ENCODE measurements at regions not wholly inside any gene's neighbourhood (a gene's known extent, or its start where the extent isn't known, plus 50 kb on each side); places are given as distances from the start of the nearest gene placed in this dataset.

- H3K9me3 ChIP-seq: no peaks in the 10 kb centered on the region
- intact Hi-C loops (cut with DNase I): no loop called here
Observed at GRCh38 chrX:82031250-82031649, 829.3 kb downstream of the SH3BGRL start.

GRCh38 chrX:82038793-82039192 is 836.9 kb downstream of the SH3BGRL start:
- H3K4me3 ChIP-seq: no peak overlapping the region
- H3K4me1 ChIP-seq: no peaks in the 10 kb centered on the region
- no peak for TF ChIP-seq CTCF (IDR thresholded peaks at IDR 0.05)
- no peak overlapping the region for H3K27ac ChIP-seq
- no peaks in the 10 kb centered on the region for H3K9me3 ChIP-seq
- intact Hi-C loops (cut with DNase I): no loop called here
- no peak for ATAC-seq
- no peaks in the 10 kb centered on the region for H3K27me3 ChIP-seq
- DNase-seq: no peak
- H3K36me3 ChIP-seq: no peaks in the 10 kb centered on the region

More at GRCh38 chrX:82031250-82031649, 829.3 kb downstream of the SH3BGRL start:
- Histone ChIP-seq H3K36me3 (no peaks in the 10 kb centered on the region), H3K4me1 (no peaks in the 10 kb centered on the region), H3K4me3 (no peak overlapping the region), H3K27ac (no peak overlapping the region), H3K27me3 (no peaks in the 10 kb centered on the region)
- DNase-seq (no peak), ATAC-seq (no peak)
- TF ChIP-seq CTCF (IDR thresholded peaks at IDR 0.05): no peak

- intact Hi-C loops (cut with DNase I): no loop called here
- Histone ChIP-seq H3K27ac (no peak overlapping the region), H3K4me1 (no peaks in the 10 kb centered on the region), H3K4me3 (no peak overlapping the region), H3K36me3 (no peaks in the 10 kb centered on the region), H3K9me3 (no peaks in the 10 kb centered on the region), H3K27me3 (no peaks in the 10 kb centered on the region)
- TF ChIP-seq CTCF (IDR thresholded peaks at IDR 0.05): no peak
- DNase-seq (no peak), ATAC-seq (no peak)
Observed at GRCh38 chrX:82041034-82041433, 839.1 kb downstream of the SH3BGRL start.

- no peak for DNase-seq
- Histone ChIP-seq H3K27me3 (no peaks in the 10 kb centered on the region), H3K36me3 (no peaks in the 10 kb centered on the region), H3K4me1 (no peaks in the 10 kb centered on the region), H3K4me3 (no peak overlapping the region), H3K9me3 (no peaks in the 10 kb centered on the region), H3K27ac (no peak overlapping the region)
- intact Hi-C loops (cut with DNase I): no loop called here
- ATAC-seq: no peak
- TF ChIP-seq CTCF (IDR thresholded peaks at IDR 0.05): no peak
Observed at GRCh38 chrX:82058728-82059127, 856.8 kb downstream of the SH3BGRL start.

- intact Hi-C loops (cut with DNase I): no loop called here
- Histone ChIP-seq H3K4me3 (no peak overlapping the region), H3K36me3 (no peaks in the 10 kb centered on the region), H3K27me3 (no peaks in the 10 kb centered on the region), H3K27ac (no peak overlapping the region), H3K9me3 (no peaks in the 10 kb centered on the region), H3K4me1 (no peaks in the 10 kb centered on the region)
- TF ChIP-seq CTCF (IDR thresholded peaks at IDR 0.05): no peak
- ATAC-seq (no peak), DNase-seq (no peak)
Observed at GRCh38 chrX:82070948-82071347, 869.0 kb downstream of the SH3BGRL start.

- no peaks in the 10 kb centered on the region for H3K9me3 ChIP-seq
- no peak overlapping the region for H3K4me3 ChIP-seq
- H3K27ac ChIP-seq: no peak overlapping the region
- no peaks in the 10 kb centered on the region for H3K4me1 ChIP-seq
- intact Hi-C loops (cut with DNase I): no loop called here
- no peak for ATAC-seq
- no peak for DNase-seq
- H3K36me3 ChIP-seq: no peaks in the 10 kb centered on the region
- H3K27me3 ChIP-seq: no peaks in the 10 kb centered on the region
- TF ChIP-seq CTCF (IDR thresholded peaks at IDR 0.05): no peak
Observed at GRCh38 chrX:82081027-82081426, 879.1 kb downstream of the SH3BGRL start.

Measured in upper lobe of right lung (tissue), 1 donor.